ENCODE measurements at regions not wholly inside any gene's neighbourhood (a gene's known extent, or its start where the extent isn't known, plus 50 kb on each side); places are given as distances from the start of the nearest gene placed in this dataset.

DNA sequence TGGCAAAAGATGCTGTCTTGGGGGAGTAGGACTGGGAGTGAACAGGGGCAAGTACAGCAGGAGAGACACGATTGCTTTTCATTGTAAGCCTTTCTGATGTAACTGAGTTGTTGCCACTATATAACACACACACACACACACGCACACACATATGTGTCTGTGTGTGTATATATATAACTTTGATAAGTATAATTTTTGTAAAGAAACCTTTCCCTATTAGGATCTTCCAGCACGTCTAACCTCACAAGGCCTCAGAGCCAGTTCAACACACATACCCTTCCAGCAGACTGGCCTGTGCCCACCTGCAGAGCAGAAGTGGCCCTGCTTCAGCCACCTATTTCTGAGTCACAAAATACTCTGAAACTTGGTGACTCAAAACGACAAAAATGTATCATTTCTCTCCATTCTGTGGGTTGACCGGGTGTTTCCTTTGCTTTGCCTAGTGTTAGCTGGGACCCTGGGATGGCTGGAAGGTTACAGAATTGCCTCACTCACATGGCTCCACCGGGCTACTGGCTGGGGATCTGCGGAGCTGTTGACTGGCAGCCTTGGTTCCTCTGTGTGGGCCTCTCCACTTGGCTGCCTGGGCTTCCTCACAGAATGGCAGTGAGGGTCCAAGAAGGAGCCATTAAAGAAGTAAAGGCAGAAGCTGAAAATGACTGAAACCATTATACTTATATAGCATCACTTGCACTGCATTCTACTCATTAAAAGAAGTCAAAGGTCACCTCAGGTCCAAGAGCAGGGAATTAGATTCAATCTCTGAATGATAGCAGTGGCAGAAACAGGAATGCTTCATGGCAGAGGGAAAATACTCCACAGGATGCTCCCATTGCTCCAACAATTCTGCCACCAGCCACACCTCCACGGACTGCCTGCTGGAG, 126.4 kb downstream of the BANF2 start:
- H3K27ac Mint-ChIP-seq: no peak overlapping the region
- CTCF ChIA-PET: no interaction called here
- no peaks in the 10 kb centered on the region for H4K20me1 ChIP-seq (ENCODE audit: control insufficient read depth, insufficient read depth, low read length, poor library complexity, severe bottlenecking)
- DNase-seq: no peak
- no peak overlapping the region for H2AFZ ChIP-seq (ENCODE audit: insufficient read depth, low read depth, low read length, poor library complexity, severe bottlenecking)
- intact Hi-C loops (cut with micrococcal nuclease): no loop called here
- 78% methylated on average over 4 of the region's 8 CpGs for WGBS (ENCODE audit: insufficient coverage)
- TF ChIP-seq, protein P1, sequence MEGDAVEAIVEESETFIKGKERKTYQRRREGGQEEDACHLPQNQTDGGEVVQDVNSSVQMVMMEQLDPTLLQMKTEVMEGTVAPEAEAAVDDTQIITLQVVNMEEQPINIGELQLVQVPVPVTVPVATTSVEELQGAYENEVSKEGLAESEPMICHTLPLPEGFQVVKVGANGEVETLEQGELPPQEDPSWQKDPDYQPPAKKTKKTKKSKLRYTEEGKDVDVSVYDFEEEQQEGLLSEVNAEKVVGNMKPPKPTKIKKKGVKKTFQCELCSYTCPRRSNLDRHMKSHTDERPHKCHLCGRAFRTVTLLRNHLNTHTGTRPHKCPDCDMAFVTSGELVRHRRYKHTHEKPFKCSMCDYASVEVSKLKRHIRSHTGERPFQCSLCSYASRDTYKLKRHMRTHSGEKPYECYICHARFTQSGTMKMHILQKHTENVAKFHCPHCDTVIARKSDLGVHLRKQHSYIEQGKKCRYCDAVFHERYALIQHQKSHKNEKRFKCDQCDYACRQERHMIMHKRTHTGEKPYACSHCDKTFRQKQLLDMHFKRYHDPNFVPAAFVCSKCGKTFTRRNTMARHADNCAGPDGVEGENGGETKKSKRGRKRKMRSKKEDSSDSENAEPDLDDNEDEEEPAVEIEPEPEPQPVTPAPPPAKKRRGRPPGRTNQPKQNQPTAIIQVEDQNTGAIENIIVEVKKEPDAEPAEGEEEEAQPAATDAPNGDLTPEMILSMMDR (IDR thresholded peaks at IDR 0.05): no peak
- no peak for TF ChIP-seq EZH2 (IDR thresholded peaks at IDR 0.05; ENCODE audit: borderline replicate concordance, insufficient read depth, low read depth, low read length, poor library complexity, severe bottlenecking)
- H3K79me2 ChIP-seq (ENCODE audit: control insufficient read depth, insufficient read depth, low read length): no peaks in the 10 kb centered on the region
- H3K36me3 ChIP-seq (replicated peaks in 1 of 2; ENCODE audit: control extremely low read depth in 1 of 2, control insufficient read depth in 1 of 2, extremely low read depth in 1 of 2, insufficient read depth in 2 of 2, low read length in 1 of 2): no peaks in the 10 kb centered on the region
- H3K4me2 ChIP-seq (replicated peaks; ENCODE audit: low read depth, low read length, poor library complexity, severe bottlenecking): no peak overlapping the region
- no peak overlapping the region for H3K27ac ChIP-seq (ENCODE audit: low read length in 2 of 2)
- no peak overlapping the region for H3K9ac ChIP-seq (ENCODE audit: low read length)
- H3K9me3 ChIP-seq (ENCODE audit: control extremely low read depth in 1 of 3, control insufficient read depth in 2 of 3, insufficient read depth in 1 of 3, low read length in 2 of 3): no peaks in the 10 kb centered on the region
- H3K9me3 Mint-ChIP-seq (ENCODE audit: insufficient read depth): no peaks in the 10 kb centered on the region
- no peak overlapping the region for H3K4me3 ChIP-seq (ENCODE audit: control extremely low read depth in 1 of 5, extremely low read depth in 1 of 5, insufficient read depth in 1 of 5, low read depth in 2 of 5, low read length in 4 of 5)
- H3K27me3 Mint-ChIP-seq: no peaks in the 10 kb centered on the region
- H3K4me1 Mint-ChIP-seq: peaks cover 4% of the 10 kb centered on the region
- H3K4me3 Mint-ChIP-seq: no peak overlapping the region
- ATAC-seq (ENCODE audit: low read depth): no peak
- POLR2A ChIA-PET: no interaction called here
- H3K4me1 ChIP-seq (ENCODE audit: control insufficient read depth in 2 of 2, insufficient read depth in 2 of 2, low read length in 2 of 2): no peaks in the 10 kb centered on the region
- no peaks in the 10 kb centered on the region for H3K27me3 ChIP-seq (replicated peaks in 1 of 4; ENCODE audit: control extremely low read depth in 1 of 4, control insufficient read depth in 3 of 4, insufficient read depth in 4 of 4, low read length in 3 of 4)

DNA sequence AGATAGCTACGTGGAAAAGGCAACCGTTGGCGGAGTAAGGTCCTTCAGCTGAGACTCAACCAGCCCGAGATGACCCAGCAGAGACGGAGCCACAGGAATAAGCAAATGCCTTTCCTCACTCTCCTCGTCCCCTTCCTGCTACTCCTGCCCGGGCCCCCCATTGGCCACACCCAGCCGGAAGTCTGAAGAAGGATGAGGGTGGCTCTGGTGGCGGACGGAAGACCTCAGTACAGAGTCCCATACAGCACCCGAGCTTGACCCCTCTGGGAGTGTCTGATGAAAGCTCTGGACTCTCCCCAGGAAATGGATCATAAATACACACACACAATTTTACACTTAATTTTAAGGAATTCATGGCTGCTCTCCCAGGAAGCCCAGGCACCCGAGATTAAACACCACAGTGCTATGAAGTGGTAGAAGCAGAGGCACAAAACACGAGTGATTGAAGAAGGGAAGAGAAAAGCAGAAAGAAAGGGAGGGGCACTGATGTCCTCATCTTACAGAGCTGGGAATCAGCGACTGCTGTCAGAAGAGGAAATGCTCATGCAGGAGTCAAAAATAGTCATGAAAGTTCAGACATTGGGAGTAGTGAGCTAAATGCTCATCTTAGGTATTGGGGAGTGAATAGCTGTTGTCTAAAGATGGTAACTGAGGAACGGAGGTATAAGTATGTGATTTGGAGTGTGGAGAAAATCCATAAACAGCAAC, 125.6 kb downstream of the BANF2 start:
- no peaks in the 10 kb centered on the region for H3K27me3 ChIP-seq (replicated peaks in 1 of 4; ENCODE audit: control extremely low read depth in 1 of 4, control insufficient read depth in 3 of 4, insufficient read depth in 4 of 4, low read length in 3 of 4)
- ATAC-seq (ENCODE audit: low read depth): no peak
- no peaks in the 10 kb centered on the region for H4K20me1 ChIP-seq (ENCODE audit: control insufficient read depth, insufficient read depth, low read length, poor library complexity, severe bottlenecking)
- ChIA-PET CTCF (interaction anchor here (1.0 kb wide), 1 partner anchor 16 kb away, joined by 3 read pairs; no protein-coding TSS in a partner anchor), POLR2A (no interaction called here)
- H3K4me3 ChIP-seq (ENCODE audit: control extremely low read depth in 1 of 5, extremely low read depth in 1 of 5, insufficient read depth in 1 of 5, low read depth in 2 of 5, low read length in 4 of 5): no peak overlapping the region
- no peaks in the 10 kb centered on the region for H3K4me1 ChIP-seq (ENCODE audit: control insufficient read depth in 2 of 2, insufficient read depth in 2 of 2, low read length in 2 of 2)
- no peak overlapping the region for H3K4me2 ChIP-seq (replicated peaks; ENCODE audit: low read depth, low read length, poor library complexity, severe bottlenecking)
- Mint-ChIP-seq H3K9me3 (ENCODE audit: insufficient read depth) (no peaks in the 10 kb centered on the region), H3K27ac (no peak overlapping the region), H3K4me3 (no peak overlapping the region), H3K4me1 (peaks cover 4% of the 10 kb centered on the region), H3K27me3 (no peaks in the 10 kb centered on the region)
- H2AFZ ChIP-seq (ENCODE audit: insufficient read depth, low read depth, low read length, poor library complexity, severe bottlenecking): no peak overlapping the region
- no peak overlapping the region for H3K9ac ChIP-seq (ENCODE audit: low read length)
- TF ChIP-seq EZH2 (IDR thresholded peaks at IDR 0.05; ENCODE audit: borderline replicate concordance, insufficient read depth, low read depth, low read length, poor library complexity, severe bottlenecking): no peak
- no peaks in the 10 kb centered on the region for H3K9me3 ChIP-seq (ENCODE audit: control extremely low read depth in 1 of 3, control insufficient read depth in 2 of 3, insufficient read depth in 1 of 3, low read length in 2 of 3)
- H3K36me3 ChIP-seq (replicated peaks in 1 of 2; ENCODE audit: control extremely low read depth in 1 of 2, control insufficient read depth in 1 of 2, extremely low read depth in 1 of 2, insufficient read depth in 2 of 2, low read length in 1 of 2): no peaks in the 10 kb centered on the region
- no peak overlapping the region for H3K27ac ChIP-seq (ENCODE audit: low read length in 2 of 2)
- 69% methylated on average over 12 of the region's 15 CpGs for WGBS (ENCODE audit: insufficient coverage)
- H3K79me2 ChIP-seq (ENCODE audit: control insufficient read depth, insufficient read depth, low read length): no peaks in the 10 kb centered on the region
- no peak for DNase-seq
- intact Hi-C loops (cut with micrococcal nuclease): no loop called here
